WTC11 (cell line): ENCODE measurements at regions not wholly inside any gene's neighbourhood (a gene's known extent, or its start where the extent isn't known, plus 50 kb on each side); places are given as distances from the start of the nearest gene placed in this dataset.

Source experiments
- ATAC-seq: fragments of 200-7000 bp; cut with Tn5 transposase; 2 replicates; pipeline ENCODE4 v1.10.0; 2021; ENCODE audit warnings: mild to moderate bottlenecking, moderate library complexity
- CTCF ChIA-PET: fragments of 300-600 bp; sonication (Branson Sonifier 250); formaldehyde crosslinking; loops from one replicate; lab custom pipeline; 2021; ENCODE audit warnings: antibody characterized with exemption; lab: Charles Lee
- POLR2A ChIA-PET: fragments of 350-600 bp; sonication (Branson Sonifier 250); formaldehyde crosslinking; loops from one replicate; lab custom pipeline; 2021; ENCODE audit warnings: antibody characterized with exemption; lab: Charles Lee
- DNase-seq: peaks from one replicate; pipeline ENCODE4 v3.0.0; 2021; ENCODE audit warnings: low spot score
- H3K27ac Mint-ChIP-seq: 2 replicates; pipeline ENCODE4 v1.8.0; 2021; ENCODE audit warnings: mixed read lengths
- H3K27me3 Mint-ChIP-seq: 2 replicates; pipeline ENCODE4 v1.8.0; 2021; ENCODE audit warnings: low read depth, mild to moderate bottlenecking, moderate library complexity, mixed read lengths
- H3K36me3 Mint-ChIP-seq: 2 replicates; pipeline ENCODE4 v1.8.0; 2021; ENCODE audit warnings: mixed read lengths
- H3K4me1 Mint-ChIP-seq: 2 replicates; pipeline ENCODE4 v1.8.0; 2022; ENCODE audit warnings: mixed read lengths
- H3K4me3 Mint-ChIP-seq: 2 replicates; pipeline ENCODE4 v1.8.0; 2021; ENCODE audit warnings: mild to moderate bottlenecking, moderate library complexity, mixed read lengths
- H3K9me3 Mint-ChIP-seq: 2 replicates; pipeline ENCODE4 v1.8.0; 2021; ENCODE audit warnings: mixed read lengths
- CBFB ChIP-seq: sonication (generic); formaldehyde crosslinking; IDR thresholded peaks from 2 replicates; pipeline ENCODE4 v1.8.1; 2022; ENCODE audit warnings: mild to moderate bottlenecking, low read depth, missing genetic modification reagents
- ESRRA ChIP-seq: sonication (generic); formaldehyde crosslinking; IDR thresholded peaks from 2 replicates; pipeline ENCODE4 v1.8.1; 2022; ENCODE audit warnings: mild to moderate bottlenecking, missing genetic modification reagents, borderline replicate concordance
- GABPB1 ChIP-seq: sonication (generic); formaldehyde crosslinking; IDR thresholded peaks from 2 replicates; pipeline ENCODE4 v1.8.1; 2023; ENCODE audit warnings: mild to moderate bottlenecking, missing genetic modification reagents
- HMGXB4 ChIP-seq: sonication (generic); formaldehyde crosslinking; IDR thresholded peaks from 2 replicates; pipeline ENCODE4 v1.8.1; 2023; ENCODE audit warnings: mild to moderate bottlenecking, moderate library complexity, missing genetic modification reagents
- IRF2 ChIP-seq: sonication (generic); formaldehyde crosslinking; IDR thresholded peaks from 2 replicates; pipeline ENCODE4 v1.8.0; 2022; ENCODE audit warnings: low read depth, missing genetic modification reagents, borderline replicate concordance
- MLX ChIP-seq: sonication (generic); formaldehyde crosslinking; IDR thresholded peaks from 2 replicates; pipeline ENCODE4 v1.8.1; 2023; ENCODE audit warnings: mild to moderate bottlenecking, missing genetic modification reagents, moderate library complexity
- NFE2L1 ChIP-seq: sonication (generic); formaldehyde crosslinking; IDR thresholded peaks from 2 replicates; pipeline ENCODE4 v1.8.1; 2023; ENCODE audit warnings: missing genetic modification reagents
- RORB ChIP-seq: fragments of 250-450 bp; sonication (Bioruptor Pico); IDR thresholded peaks from 2 replicates; pipeline ENCODE4 v1.9.0; 2021; ENCODE audit warnings: mild to moderate bottlenecking
- SOX15 ChIP-seq: fragments of 250-450 bp; sonication (Bioruptor Pico); IDR thresholded peaks from 2 replicates; pipeline ENCODE4 v1.9.0; 2021; ENCODE audit warnings: mild to moderate bottlenecking
- ZMAT4 ChIP-seq: fragments of 250-450 bp; sonication (Bioruptor Pico); IDR thresholded peaks from 2 replicates; pipeline ENCODE4 v1.9.0; 2021; ENCODE audit warnings: mild to moderate bottlenecking
- ZNF121 ChIP-seq: sonication (generic); formaldehyde crosslinking; IDR thresholded peaks from 2 replicates; pipeline ENCODE4 v1.8.0; 2023; ENCODE audit warnings: missing genetic modification reagents
- ZNF263 ChIP-seq: sonication (generic); formaldehyde crosslinking; IDR thresholded peaks from 2 replicates; pipeline ENCODE4 v1.8.1; 2022; ENCODE audit warnings: low read depth, mild to moderate bottlenecking, moderate library complexity, missing genetic modification reagents
- ZNF671 ChIP-seq: fragments of 250-450 bp; sonication (Bioruptor Pico); IDR thresholded peaks from 2 replicates; pipeline ENCODE4 v1.8.0; 2021; ENCODE audit warnings: mild to moderate bottlenecking
- TF ChIP-seq, protein P1 (sequence below): sonication (generic); formaldehyde crosslinking; IDR thresholded peaks from 2 replicates; pipeline ENCODE4 v1.8.0; 2022; ENCODE audit warnings: mild to moderate bottlenecking, missing genetic modification reagents
- TF ChIP-seq, protein P2 (sequence below): sonication (generic); formaldehyde crosslinking; IDR thresholded peaks from 2 replicates; pipeline ENCODE4 v1.8.0; 2022; ENCODE audit warnings: missing genetic modification reagents
- TF ChIP-seq, protein P3 (sequence below): fragments of 250-450 bp; sonication (Bioruptor Pico); IDR thresholded peaks from 2 replicates; pipeline ENCODE4 v1.8.0; 2021; ENCODE audit warnings: mild to moderate bottlenecking
- TF ChIP-seq, protein P4 (sequence below): sonication (generic); formaldehyde crosslinking; IDR thresholded peaks from 2 replicates; pipeline ENCODE4 v1.8.1; 2022; ENCODE audit warnings: missing genetic modification reagents, borderline replicate concordance
- TF ChIP-seq, protein P5 (sequence below): sonication (generic); formaldehyde crosslinking; IDR thresholded peaks from 2 replicates; pipeline ENCODE4 v1.8.1; 2023; ENCODE audit warnings: mild to moderate bottlenecking, missing genetic modification reagents

- TF ChIP-seq, protein P1, sequence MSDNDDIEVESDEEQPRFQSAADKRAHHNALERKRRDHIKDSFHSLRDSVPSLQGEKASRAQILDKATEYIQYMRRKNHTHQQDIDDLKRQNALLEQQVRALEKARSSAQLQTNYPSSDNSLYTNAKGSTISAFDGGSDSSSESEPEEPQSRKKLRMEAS: no peak
These were observed 1655.5 kb upstream of the AGA start (continued) for GRCh38 chr4:179097741-179098140.

GRCh38 chr4:179110356-179110755 lies 1668.1 kb upstream of the AGA start:
- CTCF ChIA-PET: no interaction called here

More at GRCh38 chr4:179110356-179110755, 1668.1 kb upstream of the AGA start:
- Mint-ChIP-seq H3K36me3 (no peaks in the 10 kb centered on the region), H3K4me3 (no peak overlapping the region), H3K9me3 (0 out of 2 replicates have a peak, but pooled peaks cover 4% of the 10 kb centered on the region), H3K27me3 (no peaks in the 10 kb centered on the region), H3K4me1 (peaks cover 5% of the 10 kb centered on the region), H3K27ac (no peak overlapping the region)
- ATAC-seq: no peak
- POLR2A ChIA-PET: no interaction called here
- TF ChIP-seq, protein P2, sequence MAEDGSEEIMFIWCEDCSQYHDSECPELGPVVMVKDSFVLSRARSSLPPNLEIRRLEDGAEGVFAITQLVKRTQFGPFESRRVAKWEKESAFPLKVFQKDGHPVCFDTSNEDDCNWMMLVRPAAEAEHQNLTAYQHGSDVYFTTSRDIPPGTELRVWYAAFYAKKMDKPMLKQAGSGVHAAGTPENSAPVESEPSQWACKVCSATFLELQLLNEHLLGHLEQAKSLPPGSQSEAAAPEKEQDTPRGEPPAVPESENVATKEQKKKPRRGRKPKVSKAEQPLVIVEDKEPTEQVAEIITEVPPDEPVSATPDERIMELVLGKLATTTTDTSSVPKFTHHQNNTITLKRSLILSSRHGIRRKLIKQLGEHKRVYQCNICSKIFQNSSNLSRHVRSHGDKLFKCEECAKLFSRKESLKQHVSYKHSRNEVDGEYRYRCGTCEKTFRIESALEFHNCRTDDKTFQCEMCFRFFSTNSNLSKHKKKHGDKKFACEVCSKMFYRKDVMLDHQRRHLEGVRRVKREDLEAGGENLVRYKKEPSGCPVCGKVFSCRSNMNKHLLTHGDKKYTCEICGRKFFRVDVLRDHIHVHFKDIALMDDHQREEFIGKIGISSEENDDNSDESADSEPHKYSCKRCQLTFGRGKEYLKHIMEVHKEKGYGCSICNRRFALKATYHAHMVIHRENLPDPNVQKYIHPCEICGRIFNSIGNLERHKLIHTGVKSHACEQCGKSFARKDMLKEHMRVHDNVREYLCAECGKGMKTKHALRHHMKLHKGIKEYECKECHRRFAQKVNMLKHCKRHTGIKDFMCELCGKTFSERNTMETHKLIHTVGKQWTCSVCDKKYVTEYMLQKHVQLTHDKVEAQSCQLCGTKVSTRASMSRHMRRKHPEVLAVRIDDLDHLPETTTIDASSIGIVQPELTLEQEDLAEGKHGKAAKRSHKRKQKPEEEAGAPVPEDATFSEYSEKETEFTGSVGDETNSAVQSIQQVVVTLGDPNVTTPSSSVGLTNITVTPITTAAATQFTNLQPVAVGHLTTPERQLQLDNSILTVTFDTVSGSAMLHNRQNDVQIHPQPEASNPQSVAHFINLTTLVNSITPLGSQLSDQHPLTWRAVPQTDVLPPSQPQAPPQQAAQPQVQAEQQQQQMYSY: no peak
- no peak for TF ChIP-seq RORB (CRISPR knock-in tag)
- TF ChIP-seq IRF2 (CRISPR knock-in tag): no peak
- TF ChIP-seq, protein P3, sequence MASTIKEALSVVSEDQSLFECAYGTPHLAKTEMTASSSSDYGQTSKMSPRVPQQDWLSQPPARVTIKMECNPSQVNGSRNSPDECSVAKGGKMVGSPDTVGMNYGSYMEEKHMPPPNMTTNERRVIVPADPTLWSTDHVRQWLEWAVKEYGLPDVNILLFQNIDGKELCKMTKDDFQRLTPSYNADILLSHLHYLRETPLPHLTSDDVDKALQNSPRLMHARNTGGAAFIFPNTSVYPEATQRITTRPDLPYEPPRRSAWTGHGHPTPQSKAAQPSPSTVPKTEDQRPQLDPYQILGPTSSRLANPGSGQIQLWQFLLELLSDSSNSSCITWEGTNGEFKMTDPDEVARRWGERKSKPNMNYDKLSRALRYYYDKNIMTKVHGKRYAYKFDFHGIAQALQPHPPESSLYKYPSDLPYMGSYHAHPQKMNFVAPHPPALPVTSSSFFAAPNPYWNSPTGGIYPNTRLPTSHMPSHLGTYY (CRISPR knock-in tag): no peak
- TF ChIP-seq, protein P4, sequence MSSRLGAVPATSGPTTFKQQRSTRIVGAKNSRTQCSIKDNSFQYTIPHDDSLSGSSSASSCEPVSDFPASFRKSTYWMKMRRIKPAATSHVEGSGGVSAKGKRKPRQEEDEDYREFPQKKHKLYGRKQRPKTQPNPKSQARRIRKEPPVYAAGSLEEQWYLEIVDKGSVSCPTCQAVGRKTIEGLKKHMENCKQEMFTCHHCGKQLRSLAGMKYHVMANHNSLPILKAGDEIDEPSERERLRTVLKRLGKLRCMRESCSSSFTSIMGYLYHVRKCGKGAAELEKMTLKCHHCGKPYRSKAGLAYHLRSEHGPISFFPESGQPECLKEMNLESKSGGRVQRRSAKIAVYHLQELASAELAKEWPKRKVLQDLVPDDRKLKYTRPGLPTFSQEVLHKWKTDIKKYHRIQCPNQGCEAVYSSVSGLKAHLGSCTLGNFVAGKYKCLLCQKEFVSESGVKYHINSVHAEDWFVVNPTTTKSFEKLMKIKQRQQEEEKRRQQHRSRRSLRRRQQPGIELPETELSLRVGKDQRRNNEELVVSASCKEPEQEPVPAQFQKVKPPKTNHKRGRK (CRISPR knock-in tag): no peak
- no peak for TF ChIP-seq ESRRA (CRISPR knock-in tag)
- no peak for TF ChIP-seq ZNF263 (CRISPR knock-in tag)
- TF ChIP-seq ZNF121 (CRISPR knock-in tag): no peak
- no peak for TF ChIP-seq ZNF671
- no peak for TF ChIP-seq GABPB1
- TF ChIP-seq MLX (CRISPR knock-in tag): no peak
- TF ChIP-seq SOX15 (CRISPR knock-in tag): no peak
- no peak for TF ChIP-seq HMGXB4 (CRISPR knock-in tag)
- TF ChIP-seq, protein P5, sequence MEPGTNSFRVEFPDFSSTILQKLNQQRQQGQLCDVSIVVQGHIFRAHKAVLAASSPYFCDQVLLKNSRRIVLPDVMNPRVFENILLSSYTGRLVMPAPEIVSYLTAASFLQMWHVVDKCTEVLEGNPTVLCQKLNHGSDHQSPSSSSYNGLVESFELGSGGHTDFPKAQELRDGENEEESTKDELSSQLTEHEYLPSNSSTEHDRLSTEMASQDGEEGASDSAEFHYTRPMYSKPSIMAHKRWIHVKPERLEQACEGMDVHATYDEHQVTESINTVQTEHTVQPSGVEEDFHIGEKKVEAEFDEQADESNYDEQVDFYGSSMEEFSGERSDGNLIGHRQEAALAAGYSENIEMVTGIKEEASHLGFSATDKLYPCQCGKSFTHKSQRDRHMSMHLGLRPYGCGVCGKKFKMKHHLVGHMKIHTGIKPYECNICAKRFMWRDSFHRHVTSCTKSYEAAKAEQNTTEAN (CRISPR knock-in tag): no peak
- no peak for TF ChIP-seq NFE2L1 (CRISPR knock-in tag)
- no peak for TF ChIP-seq ZMAT4 (CRISPR knock-in tag)
- no peak for TF ChIP-seq CBFB (CRISPR knock-in tag)
- no peak for DNase-seq
